ENCODE measurements at regions not wholly inside any gene's neighbourhood (a gene's known extent, or its start where the extent isn't known, plus 50 kb on each side); places are given as distances from the start of the nearest gene placed in this dataset.

DNA sequence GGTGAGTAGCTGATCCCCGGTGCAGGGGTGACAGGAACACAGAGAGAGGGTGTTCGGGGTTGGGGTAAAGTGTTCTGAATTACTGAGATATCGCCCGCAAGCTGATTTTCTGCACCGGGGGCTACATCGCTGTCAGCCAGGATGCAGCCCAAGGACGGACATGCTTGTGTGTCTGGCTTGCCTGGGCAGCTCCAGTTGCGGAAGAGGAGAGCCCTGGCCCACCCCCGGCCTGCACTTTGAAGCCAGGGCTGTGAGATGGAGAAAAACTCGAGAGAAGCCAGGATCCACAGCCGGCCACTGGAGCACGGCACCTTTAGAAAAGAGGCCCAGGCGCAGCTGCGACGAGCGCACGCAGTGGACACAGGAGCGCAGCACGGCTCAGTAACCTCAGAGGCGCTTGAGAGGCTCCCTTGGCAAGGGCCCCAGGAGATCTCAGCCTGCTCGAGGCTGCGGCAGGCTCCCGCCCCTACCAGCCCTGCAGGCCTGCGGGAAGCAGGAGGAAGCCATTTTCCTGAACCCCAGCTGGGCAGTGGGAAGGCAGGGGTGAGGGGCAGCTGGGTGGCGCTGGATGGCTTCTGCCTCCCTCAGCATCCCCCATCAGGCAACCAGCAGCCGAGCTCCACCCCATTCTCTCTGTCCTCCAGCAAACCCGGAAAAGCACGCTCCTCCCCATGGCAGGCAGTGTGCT, 59.2 kb downstream of the C9orf50 start:
- H3K9me3 Mint-ChIP-seq = no peaks in the 10 kb centered on the region
- H3K27me3 Mint-ChIP-seq = no peaks in the 10 kb centered on the region
- DNase-seq (ENCODE audit: extremely low spot score, unreplicated experiment) = no peak
- H3K36me3 Mint-ChIP-seq = no peaks in the 10 kb centered on the region
- TF ChIP-seq, protein P1, sequence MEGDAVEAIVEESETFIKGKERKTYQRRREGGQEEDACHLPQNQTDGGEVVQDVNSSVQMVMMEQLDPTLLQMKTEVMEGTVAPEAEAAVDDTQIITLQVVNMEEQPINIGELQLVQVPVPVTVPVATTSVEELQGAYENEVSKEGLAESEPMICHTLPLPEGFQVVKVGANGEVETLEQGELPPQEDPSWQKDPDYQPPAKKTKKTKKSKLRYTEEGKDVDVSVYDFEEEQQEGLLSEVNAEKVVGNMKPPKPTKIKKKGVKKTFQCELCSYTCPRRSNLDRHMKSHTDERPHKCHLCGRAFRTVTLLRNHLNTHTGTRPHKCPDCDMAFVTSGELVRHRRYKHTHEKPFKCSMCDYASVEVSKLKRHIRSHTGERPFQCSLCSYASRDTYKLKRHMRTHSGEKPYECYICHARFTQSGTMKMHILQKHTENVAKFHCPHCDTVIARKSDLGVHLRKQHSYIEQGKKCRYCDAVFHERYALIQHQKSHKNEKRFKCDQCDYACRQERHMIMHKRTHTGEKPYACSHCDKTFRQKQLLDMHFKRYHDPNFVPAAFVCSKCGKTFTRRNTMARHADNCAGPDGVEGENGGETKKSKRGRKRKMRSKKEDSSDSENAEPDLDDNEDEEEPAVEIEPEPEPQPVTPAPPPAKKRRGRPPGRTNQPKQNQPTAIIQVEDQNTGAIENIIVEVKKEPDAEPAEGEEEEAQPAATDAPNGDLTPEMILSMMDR (conservative IDR thresholded peaks at IDR 0.05) = no peak
- peak overlapping the region; percentile 30 for H3K27ac Mint-ChIP-seq
- H3K4me3 Mint-ChIP-seq = peak overlapping the region; percentile 61
- peaks cover 50% of the 10 kb centered on the region for H3K4me1 Mint-ChIP-seq (ENCODE audit: unreplicated experiment)

DNA sequence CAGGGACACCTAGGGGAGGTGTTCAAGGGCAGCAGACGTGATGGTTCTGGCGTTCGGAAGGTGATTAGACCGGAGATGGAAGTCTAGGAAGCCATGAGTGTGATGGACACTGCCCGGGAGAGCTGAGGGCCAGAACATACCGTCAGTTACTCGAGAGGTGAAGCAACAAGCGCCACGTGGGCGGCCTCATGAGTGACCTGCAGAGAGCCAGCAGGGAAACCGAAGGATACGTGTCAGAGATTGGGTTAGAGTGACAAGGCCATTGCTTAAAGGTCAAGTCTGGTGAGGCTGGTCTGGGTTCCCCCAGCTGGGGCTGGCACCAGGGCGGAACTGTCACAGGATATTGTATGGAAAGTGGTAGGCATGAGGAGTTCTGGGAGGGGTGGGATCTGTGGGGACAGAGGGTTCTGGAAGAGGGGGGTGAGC, 60.0 kb downstream of the C9orf50 start:
- H3K36me3 Mint-ChIP-seq = no peaks in the 10 kb centered on the region
- DNase-seq (ENCODE audit: extremely low spot score, unreplicated experiment) = no peak
- H3K27ac Mint-ChIP-seq = peak overlapping the region; percentile 55
- peak overlapping the region; percentile 44 for H3K4me3 Mint-ChIP-seq
- H3K9me3 Mint-ChIP-seq = no peaks in the 10 kb centered on the region
- TF ChIP-seq, protein P1 (conservative IDR thresholded peaks at IDR 0.05) = no peak
- H3K27me3 Mint-ChIP-seq = no peaks in the 10 kb centered on the region
- H3K4me1 Mint-ChIP-seq (ENCODE audit: unreplicated experiment) = peaks cover 55% of the 10 kb centered on the region

DNA sequence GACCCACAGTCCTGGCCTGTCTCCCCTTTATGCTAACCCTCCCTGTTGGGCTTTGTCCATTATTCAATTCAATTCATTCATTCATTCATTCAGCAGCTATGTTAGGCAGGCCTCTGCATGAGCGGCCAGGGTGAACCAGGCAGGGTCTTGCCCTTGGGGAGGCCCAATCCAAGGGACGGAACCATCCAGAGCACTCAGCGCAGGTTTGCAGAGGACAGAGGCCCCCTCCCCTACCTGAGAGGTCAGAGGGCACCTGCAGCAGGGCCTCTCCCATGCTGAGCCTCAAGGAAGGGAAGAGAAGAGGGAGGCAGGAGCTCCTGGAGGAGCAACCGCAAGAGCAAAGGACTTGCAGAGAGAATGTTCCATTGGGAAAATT, 61.4 kb downstream of the C9orf50 start:
- DNase-seq (ENCODE audit: extremely low spot score, unreplicated experiment) = no peak
- TF ChIP-seq, protein P1 (conservative IDR thresholded peaks at IDR 0.05) = no peak
- Mint-ChIP-seq H3K27me3 (no peaks in the 10 kb centered on the region), H3K27ac (peak overlapping the region; percentile 87), H3K9me3 (no peaks in the 10 kb centered on the region), H3K4me1 (ENCODE audit: unreplicated experiment) (peaks cover 55% of the 10 kb centered on the region), H3K4me3 (peak overlapping the region; percentile 48), H3K36me3 (no peaks in the 10 kb centered on the region)

DNA sequence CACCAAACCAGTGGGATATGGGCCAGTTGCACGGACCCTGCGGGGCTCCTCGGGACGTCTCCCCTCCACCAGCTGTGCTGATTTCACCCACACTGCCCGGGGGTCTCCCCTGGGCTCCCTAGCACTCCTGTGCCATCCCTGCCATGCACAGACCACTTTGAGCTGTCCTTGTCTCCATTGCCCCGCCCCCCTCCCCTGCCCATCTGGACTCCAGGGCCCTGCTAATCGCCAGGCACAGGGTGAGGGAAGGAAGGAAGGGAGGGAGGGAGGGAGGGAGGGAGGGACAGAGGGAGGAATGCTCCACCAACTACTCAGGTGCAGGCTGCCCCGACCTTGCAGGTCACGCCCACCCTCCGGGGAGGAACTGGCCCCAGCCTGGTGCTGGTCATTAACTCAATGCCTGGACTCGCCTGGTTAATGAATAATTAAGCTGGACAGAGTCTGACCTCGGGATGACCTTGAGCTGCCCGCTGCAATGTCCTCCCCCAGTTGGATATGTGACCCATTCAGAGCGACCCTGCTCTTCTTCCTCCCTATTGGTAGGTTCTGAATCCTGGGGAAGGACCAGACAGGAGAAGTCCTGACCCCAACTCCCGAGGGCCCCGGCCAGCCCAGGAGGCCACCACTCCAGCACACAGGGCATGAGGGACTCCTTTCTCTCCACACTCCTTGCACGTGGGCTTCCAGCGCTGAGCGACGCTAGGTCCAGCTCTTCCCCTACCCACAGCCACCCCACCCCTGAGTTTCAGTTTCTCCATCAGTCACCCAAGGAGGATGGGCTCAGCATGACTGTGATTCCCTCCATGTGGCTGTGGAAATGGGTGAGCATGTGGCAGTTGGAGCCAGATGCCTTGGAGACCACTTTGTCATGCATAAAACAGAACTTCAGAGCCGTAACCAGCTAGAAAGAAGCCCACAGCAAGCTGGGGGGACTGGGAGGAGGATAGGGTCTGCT, 62.1 kb downstream of the C9orf50 start:
- Mint-ChIP-seq H3K27me3 (no peaks in the 10 kb centered on the region), H3K4me3 (peak overlapping the region; percentile 48), H3K9me3 (no peaks in the 10 kb centered on the region), H3K36me3 (no peaks in the 10 kb centered on the region), H3K27ac (peak overlapping the region; percentile 87), H3K4me1 (ENCODE audit: unreplicated experiment) (peaks cover 55% of the 10 kb centered on the region)
- DNase-seq (ENCODE audit: extremely low spot score, unreplicated experiment) = no peak
- TF ChIP-seq, protein P1 (conservative IDR thresholded peaks at IDR 0.05) = no peak

DNA sequence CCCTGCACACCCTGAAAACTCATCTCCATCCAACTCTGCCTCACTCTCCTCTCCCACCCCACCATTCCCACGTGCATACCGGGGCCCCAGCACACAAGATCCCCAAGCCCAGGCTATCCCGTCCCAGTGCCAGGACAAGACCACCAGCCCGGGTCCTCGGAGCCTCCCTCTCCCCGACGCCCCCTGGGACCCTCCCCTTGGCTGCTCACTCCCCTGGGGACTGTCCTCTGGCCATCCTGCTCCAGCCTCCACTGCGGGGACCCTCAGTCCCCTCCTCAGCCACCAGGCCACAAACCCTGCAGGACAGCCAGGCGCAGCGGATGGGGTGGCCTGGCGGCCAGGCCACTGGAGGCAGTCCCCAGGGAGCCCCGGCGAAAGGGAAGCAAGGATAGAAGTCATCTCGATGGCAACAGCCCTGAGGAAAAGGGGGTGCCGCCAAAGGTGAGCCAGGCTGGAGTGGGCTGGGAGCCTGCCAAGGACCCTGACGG, 62.8 kb downstream of the C9orf50 start:
- Mint-ChIP-seq H3K36me3 (no peaks in the 10 kb centered on the region), H3K27me3 (no peaks in the 10 kb centered on the region), H3K27ac (peak overlapping the region; percentile 59), H3K4me1 (ENCODE audit: unreplicated experiment) (peaks cover 56% of the 10 kb centered on the region), H3K9me3 (no peaks in the 10 kb centered on the region), H3K4me3 (no peak overlapping the region)
- TF ChIP-seq, protein P1 (conservative IDR thresholded peaks at IDR 0.05) = no peak
- DNase-seq (ENCODE audit: extremely low spot score, unreplicated experiment) = no peak
